Small intestine (tissue), 7 donors: ENCODE measurements at regions not wholly inside any gene's neighbourhood (a gene's known extent, or its start where the extent isn't known, plus 50 kb on each side); places are given as distances from the start of the nearest gene placed in this dataset.

Source experiments
- DNase-seq, 2 donors: peaks; one replicate each; pipeline versions ENCODE4 v3.0.0 to v3.0.0-alpha.2; 2013
- FAIRE-seq: peaks from 2 replicates; lab custom pipeline; 2012; peaks lifted over from hg19 to GRCh38; lab: Jason Lieb, UNC
- H3K27ac ChIP-seq, 3 donors: one replicate each; pipeline ENCODE4 v1.5.1; 2013; ENCODE audit warnings: low read length in 2 of 3, mild to moderate bottlenecking in 2 of 3, control low read depth in 1 of 3, inconsistent platforms in 1 of 3, low read depth in 1 of 3, moderate library complexity in 1 of 3
- H3K27me3 ChIP-seq, 3 donors: one replicate each; pipeline ENCODE4 v1.6.1; 2013; ENCODE audit warnings: low read length in 3 of 3, inconsistent platforms in 1 of 3; ENCODE audit not compliant: control insufficient read depth in 3 of 3, insufficient read depth in 3 of 3
- H3K36me3 ChIP-seq, 3 donors: one replicate each; pipeline ENCODE4 v1.6.1; 2013; ENCODE audit warnings: low read length in 3 of 3, inconsistent platforms in 1 of 3, low read depth in 1 of 3, mild to moderate bottlenecking in 1 of 3, moderate library complexity in 1 of 3; ENCODE audit not compliant: control insufficient read depth in 3 of 3, insufficient read depth in 2 of 3
- H3K4me1 ChIP-seq, 3 donors: one replicate each; pipeline ENCODE4 v1.6.1; 2013; ENCODE audit warnings: low read length in 2 of 3, inconsistent platforms in 1 of 3, low read depth in 1 of 3, mild to moderate bottlenecking in 1 of 3, moderate library complexity in 1 of 3; ENCODE audit not compliant: control insufficient read depth in 3 of 3, insufficient read depth in 2 of 3
- H3K4me3 ChIP-seq, 3 donors: one replicate each; pipeline ENCODE4 v1.5.1; 2013; ENCODE audit warnings: low read length in 3 of 3, control low read depth in 1 of 3, inconsistent platforms in 1 of 3, low read depth in 1 of 3, mild to moderate bottlenecking in 1 of 3, moderate library complexity in 1 of 3
- H3K9me3 ChIP-seq, 2 donors: one replicate each; pipeline ENCODE4 v1.6.1; 2013; ENCODE audit warnings: low read depth in 1 of 2, low read length in 1 of 2; ENCODE audit not compliant: control insufficient read depth in 2 of 2, insufficient read depth in 1 of 2
- WGBS, 3 donors: extraction: QIAGEN DNeasy Blood & Tissue Kit; methylation state at CpG; one replicate each; pipeline ENCODE4 v1.1.7; 2013; 5-methylcytosine and 5-hydroxymethylcytosine counted together
- donor health status: healthy with polysubstance abuse.
- donor health status: control.
- donor health status: control.
- donor health status: Bipolar disorder and iron deficiency.
- donor health status: healthy.

DNA sequence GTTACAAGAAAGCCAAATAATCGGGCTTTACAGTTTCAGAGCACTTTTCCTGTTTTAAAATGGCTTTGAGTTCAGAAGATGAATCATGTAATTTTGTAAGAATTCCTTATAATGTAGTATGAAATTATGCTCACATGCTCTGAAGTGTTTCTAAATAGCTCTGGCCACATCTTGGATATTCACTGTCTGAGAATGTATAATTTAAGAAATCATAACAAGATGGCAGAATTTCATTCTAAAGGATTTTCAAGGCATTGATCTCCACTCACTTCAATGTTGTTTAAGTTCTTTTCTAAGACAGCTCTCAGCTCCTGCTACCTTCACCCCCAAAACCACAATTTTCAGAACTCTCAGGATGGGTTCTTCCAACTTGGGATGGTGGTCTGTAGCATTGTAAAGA lies 180.1 kb downstream of the DACT1 start:
- no peak for FAIRE-seq
- 69 to 94% (median 92%) methylated on average over 1 of the region's 1 CpG for WGBS, 3 donors

DNA sequence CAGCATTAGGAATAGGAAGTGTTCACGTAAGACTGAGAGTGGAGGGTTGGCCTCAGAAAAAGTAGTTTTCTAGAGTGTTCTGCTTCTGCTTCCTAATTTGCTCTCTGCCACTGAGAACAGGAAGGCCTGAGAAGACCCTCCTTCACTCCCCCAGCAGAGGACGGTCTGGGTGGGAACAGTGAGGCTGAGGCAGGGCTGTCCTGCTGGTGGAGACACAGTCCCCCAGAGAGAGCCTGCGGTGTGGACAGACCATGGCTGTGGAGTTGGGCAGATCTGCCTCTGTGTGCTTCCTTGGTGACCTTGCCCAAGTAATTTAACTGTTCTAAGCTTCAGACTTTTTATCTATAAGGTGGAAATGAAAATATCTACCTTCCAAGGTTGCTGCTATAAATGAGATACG lies 182.3 kb downstream of the DACT1 start:
- Histone ChIP-seq H3K36me3 (no peaks in the 10 kb centered on the region), H3K27ac (no peak overlapping the region), H3K9me3 (no peaks in the 10 kb centered on the region), H3K27me3 (no peaks in the 10 kb centered on the region), H3K4me3 (no peak overlapping the region), H3K4me1 (no peaks in the 10 kb centered on the region)
- no peak for DNase-seq
- no peak for FAIRE-seq
- WGBS, 3 donors = 84 to 90% (median 87%) methylated on average over 4 of the region's 4 CpGs

More for the DNA sequence above, 180.1 kb downstream of the DACT1 start:
- Histone ChIP-seq H3K27ac (no peak overlapping the region), H3K36me3 (no peaks in the 10 kb centered on the region), H3K9me3 (peaks cover 0 to 2% of the 10 kb centered on the region in 2 donors), H3K4me1 (no peaks in the 10 kb centered on the region), H3K27me3 (no peaks in the 10 kb centered on the region), H3K4me3 (no peak overlapping the region)
- no peak for DNase-seq

DNA sequence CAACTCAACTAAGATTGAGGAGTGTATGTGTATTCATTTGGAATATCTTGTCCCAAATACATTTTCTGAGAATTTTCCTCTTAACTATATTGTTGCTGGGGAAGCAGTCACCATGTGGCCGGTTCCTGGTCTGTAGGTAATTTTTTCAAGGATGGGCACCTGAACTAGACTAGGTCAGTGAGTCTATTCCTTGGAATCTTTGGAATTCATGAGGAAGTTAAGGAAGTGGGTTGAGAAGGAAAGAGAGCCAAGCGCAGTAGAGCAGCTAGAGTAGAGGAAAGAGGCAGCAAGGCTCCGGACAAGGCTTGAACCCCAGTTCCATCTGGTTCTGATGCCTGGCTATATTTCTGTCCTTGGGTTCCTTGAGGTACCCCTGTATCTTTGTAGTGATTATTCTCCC lies 183.7 kb downstream of the DACT1 start:
- Histone ChIP-seq H3K27me3 (no peaks in the 10 kb centered on the region), H3K36me3 (no peaks in the 10 kb centered on the region), H3K9me3 (no peaks in the 10 kb centered on the region), H3K27ac (no peak overlapping the region), H3K4me1 (no peaks in the 10 kb centered on the region), H3K4me3 (no peak overlapping the region)
- DNase-seq = no peak
- WGBS, 3 donors = 95 to 99% (median 95%) methylated on average over 3 of the region's 3 CpGs
- FAIRE-seq = no peak

DNA sequence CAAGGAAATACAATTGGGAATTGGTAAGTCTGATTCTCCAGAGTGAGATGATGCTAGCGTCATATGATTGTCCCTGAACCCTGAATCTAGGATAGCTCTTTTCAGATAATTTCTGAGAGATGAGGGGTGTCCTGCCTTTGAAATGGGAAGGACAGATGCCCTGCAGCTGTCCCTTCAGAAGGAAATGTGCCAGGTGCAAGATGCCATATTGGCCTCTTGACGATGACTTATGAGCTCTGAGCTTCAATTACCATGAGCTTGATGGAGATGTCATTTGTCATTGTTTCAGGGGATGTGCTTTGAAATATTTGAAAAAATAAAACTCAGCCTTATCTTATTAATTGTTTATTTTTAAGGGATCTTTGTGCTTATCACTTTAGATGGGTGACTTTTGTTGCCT lies 185.1 kb downstream of the DACT1 start:
- H3K36me3 ChIP-seq = no peaks in the 10 kb centered on the region
- H3K4me1 ChIP-seq = no peaks in the 10 kb centered on the region
- 90 to 96% (median 93%) methylated on average over 2 of the region's 2 CpGs for WGBS, 3 donors
- no peaks in the 10 kb centered on the region for H3K27me3 ChIP-seq
- H3K27ac ChIP-seq = no peak overlapping the region
- FAIRE-seq (no peak), DNase-seq (no peak)
- no peak overlapping the region for H3K4me3 ChIP-seq
- H3K9me3 ChIP-seq = peaks cover 0 to 7% of the 10 kb centered on the region in 2 donors

DNA sequence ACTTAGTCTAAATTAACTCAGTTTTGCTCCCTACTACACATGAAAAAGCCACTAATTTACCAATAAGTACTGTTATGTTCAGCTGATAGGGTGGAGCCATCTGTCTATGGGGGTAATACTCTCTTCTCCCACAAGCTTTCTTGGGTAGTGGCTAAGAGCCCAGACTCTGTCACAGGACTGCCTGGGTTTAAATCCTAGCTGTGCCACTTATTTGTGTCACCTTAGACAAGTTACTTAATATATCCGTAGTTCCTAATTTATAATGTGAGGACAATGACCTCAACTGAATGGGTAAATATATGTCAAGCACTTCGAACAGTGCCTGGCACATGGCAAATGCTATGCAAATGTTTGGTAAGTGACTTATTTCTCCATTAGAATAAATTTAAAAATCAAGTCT lies 185.6 kb downstream of the DACT1 start:
- FAIRE-seq (no peak), DNase-seq (no peak)
- Histone ChIP-seq H3K27me3 (no peaks in the 10 kb centered on the region), H3K27ac (no peak overlapping the region), H3K9me3 (peaks cover 0 to 7% of the 10 kb centered on the region in 2 donors), H3K36me3 (no peaks in the 10 kb centered on the region), H3K4me3 (no peak overlapping the region), H3K4me1 (no peaks in the 10 kb centered on the region)
- 81 to 87% (median 83%) methylated on average over 2 of the region's 2 CpGs for whole genome bisulfite sequencing, 3 donors

DNA sequence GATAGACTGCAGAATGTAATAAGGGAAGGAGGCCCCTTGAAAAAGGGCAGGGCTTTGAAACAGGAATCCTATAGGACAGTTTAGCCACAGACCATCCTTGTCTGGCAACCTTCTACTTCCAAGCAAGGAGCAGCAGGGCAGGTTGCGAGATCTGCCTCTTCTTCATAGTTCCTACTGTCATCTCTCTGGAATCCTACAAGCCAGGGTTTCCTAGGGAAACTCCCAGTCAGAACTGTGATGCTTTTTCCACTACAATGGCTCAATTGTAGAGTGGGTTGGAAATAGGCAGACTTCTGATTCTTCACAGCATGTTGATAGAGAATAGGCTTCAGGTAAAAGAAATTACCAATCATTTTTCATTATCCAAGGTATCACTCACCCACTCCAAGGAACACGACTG lies 186.3 kb downstream of the DACT1 start:
- Histone ChIP-seq H3K27me3 (no peaks in the 10 kb centered on the region), H3K27ac (no peak overlapping the region), H3K36me3 (no peaks in the 10 kb centered on the region), H3K4me1 (peaks cover 0 to under 1% (median 0%) of the 10 kb centered on the region in 3 donors), H3K9me3 (peaks cover 0 to 7% of the 10 kb centered on the region in 2 donors), H3K4me3 (no peak overlapping the region)
- 88 to 97% (median 90%) methylated on average over 2 of the region's 2 CpGs for WGBS, 3 donors
- FAIRE-seq (no peak), DNase-seq (no peak)

DNA sequence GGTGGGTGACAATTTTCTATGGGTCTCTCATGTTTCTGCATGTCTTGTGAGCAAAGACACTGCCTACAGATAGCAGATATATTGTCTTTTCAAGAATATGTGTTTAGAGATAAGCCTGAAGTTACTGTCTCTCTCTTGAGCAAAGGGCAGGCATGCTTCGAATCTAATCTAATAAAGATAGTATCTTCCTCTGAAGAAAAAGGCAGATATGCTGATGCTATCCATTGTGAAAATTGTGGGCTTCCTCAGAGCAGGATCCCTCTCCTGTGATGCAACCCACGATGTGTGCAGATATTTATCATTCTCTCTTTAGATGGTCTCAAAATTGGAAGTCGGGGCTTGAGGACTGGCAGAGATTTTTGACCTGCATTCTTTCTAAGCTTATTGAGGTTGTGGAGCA lies 187.0 kb downstream of the DACT1 start:
- Histone ChIP-seq H3K27ac (no peak overlapping the region), H3K36me3 (no peaks in the 10 kb centered on the region), H3K4me3 (no peak overlapping the region), H3K4me1 (peaks cover 0 to 4% (median 0%) of the 10 kb centered on the region in 3 donors), H3K27me3 (no peaks in the 10 kb centered on the region), H3K9me3 (peaks cover 0 to 7% of the 10 kb centered on the region in 2 donors)
- DNase-seq (no peak), FAIRE-seq (no peak)
- 52 to 70% (median 62%) methylated on average over 3 of the region's 3 CpGs for WGBS, 3 donors

DNA sequence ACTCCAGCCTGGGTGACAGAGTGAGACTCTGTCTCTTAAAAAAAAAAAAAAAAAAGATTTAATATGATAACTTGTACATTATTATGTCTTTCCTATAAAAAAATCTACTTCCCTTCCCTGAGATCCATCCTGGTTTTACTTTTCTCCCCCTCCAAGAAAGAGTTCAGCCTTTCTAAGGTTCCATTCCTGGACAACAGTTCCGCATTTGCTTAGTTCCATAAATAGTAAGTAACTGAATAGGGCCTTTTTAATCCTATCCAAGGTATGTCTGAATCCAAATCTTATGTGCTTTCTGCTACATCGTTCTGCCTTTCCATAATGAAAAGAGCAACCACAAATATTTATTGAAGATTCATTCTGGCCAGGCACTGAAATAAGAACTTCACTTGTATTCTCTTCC lies 187.8 kb downstream of the DACT1 start:
- WGBS, 3 donors = 75 to 93% (median 84%) methylated on average over 2 of the region's 2 CpGs
- Histone ChIP-seq H3K27me3 (no peaks in the 10 kb centered on the region), H3K4me1 (peaks cover 0 to 6% (median 2%) of the 10 kb centered on the region in 3 donors), H3K36me3 (no peaks in the 10 kb centered on the region), H3K4me3 (no peak overlapping the region), H3K9me3 (peaks cover 0 to 7% of the 10 kb centered on the region in 2 donors), H3K27ac (no peak overlapping the region)
- FAIRE-seq (no peak), DNase-seq (no peak)
